ENCODE measurements at regions not wholly inside any gene's neighbourhood (a gene's known extent, or its start where the extent isn't known, plus 50 kb on each side); places are given as distances from the start of the nearest gene placed in this dataset.
A peak's percentile ranks its signal among the peaks of the same experiment; 100 is the strongest.
"Not testable (repeated sequence)": the region's sequence is repeated elsewhere in the genome, so short reads cannot be mapped to it uniquely, and the experiment has no call there.

GRCh38 chr14:97166497-97166896, 369.3 kb downstream of the VRK1 start:
- Histone ChIP-seq H3K27ac (replicated peaks) (no peak overlapping the region), H3K27me3 (ENCODE audit: insufficient read depth, poor library complexity, severe bottlenecking) (no peaks in the 10 kb centered on the region), H3K4me3 (replicated peaks; ENCODE audit: insufficient read depth, low read length) (no peak overlapping the region)
- DNase-seq (ENCODE audit: low read depth in 1 of 2, low spot score in 1 of 2) = no peak
- TF ChIP-seq SPI1 (IDR thresholded peaks at IDR 0.05; ENCODE audit: borderline replicate concordance, low read depth) = no peak
- TF ChIP-seq REST (IDR thresholded peaks at IDR 0.05; ENCODE audit: insufficient replicate concordance, low read depth) = no peak
- TF ChIP-seq GABPA (IDR thresholded peaks at IDR 0.05; ENCODE audit: low read depth) = no peak
- TF ChIP-seq POLR2AphosphoS5 (IDR thresholded peaks at IDR 0.05; ENCODE audit: low read depth) = no peak
- TF ChIP-seq CTCF (IDR thresholded peaks at IDR 0.05; ENCODE audit: insufficient read depth, low read length) = no peak

- not testable (repeated sequence) for H3K27me3 ChIP-seq (ENCODE audit: insufficient read depth, poor library complexity, severe bottlenecking); H3K27ac ChIP-seq (replicated peaks); H3K4me3 ChIP-seq (replicated peaks; ENCODE audit: insufficient read depth, low read length); DNase-seq (ENCODE audit: low read depth in 1 of 2, low spot score in 1 of 2)
Measured at GRCh38 chr14:97167577-97167976, 370.4 kb downstream of the VRK1 start.

- no peak overlapping the region for H3K4me3 ChIP-seq (replicated peaks; ENCODE audit: insufficient read depth, low read length)
- DNase-seq (ENCODE audit: low read depth in 1 of 2, low spot score in 1 of 2) = no peak
- TF ChIP-seq SPI1 (IDR thresholded peaks at IDR 0.05; ENCODE audit: borderline replicate concordance, low read depth) = no peak
- no peak for TF ChIP-seq GABPA (IDR thresholded peaks at IDR 0.05; ENCODE audit: low read depth)
- no peak for TF ChIP-seq REST (IDR thresholded peaks at IDR 0.05; ENCODE audit: insufficient replicate concordance, low read depth)
- TF ChIP-seq POLR2AphosphoS5 (IDR thresholded peaks at IDR 0.05; ENCODE audit: low read depth) = no peak
- no peak for TF ChIP-seq CTCF (IDR thresholded peaks at IDR 0.05; ENCODE audit: insufficient read depth, low read length)
- no peak overlapping the region for H3K27ac ChIP-seq (replicated peaks)
- H3K27me3 ChIP-seq (ENCODE audit: insufficient read depth, poor library complexity, severe bottlenecking) = no peaks in the 10 kb centered on the region
Measured at GRCh38 chr14:97172644-97173043, 375.5 kb downstream of the VRK1 start.

- Histone ChIP-seq H3K27ac (replicated peaks) (no peak overlapping the region), H3K27me3 (ENCODE audit: insufficient read depth, poor library complexity, severe bottlenecking) (no peaks in the 10 kb centered on the region), H3K4me3 (replicated peaks; ENCODE audit: insufficient read depth, low read length) (no peak overlapping the region)
- peak; percentile 2 to 15 for DNase-seq (ENCODE audit: low read depth in 1 of 2, low spot score in 1 of 2)
- TF ChIP-seq GABPA (IDR thresholded peaks at IDR 0.05; ENCODE audit: low read depth) (no peak), REST (IDR thresholded peaks at IDR 0.05; ENCODE audit: insufficient replicate concordance, low read depth) (no peak), CTCF (IDR thresholded peaks at IDR 0.05; ENCODE audit: insufficient read depth, low read length) (peak; percentile 4), SPI1 (IDR thresholded peaks at IDR 0.05; ENCODE audit: borderline replicate concordance, low read depth) (no peak), POLR2AphosphoS5 (IDR thresholded peaks at IDR 0.05; ENCODE audit: low read depth) (no peak)
Measured at GRCh38 chr14:97177016-97177415, 379.8 kb downstream of the VRK1 start.
